HG03196 (cell line): ENCODE measurements at regions not wholly inside any gene's neighbourhood (a gene's known extent, or its start where the extent isn't known, plus 50 kb on each side); places are given as distances from the start of the nearest gene placed in this dataset.

ENCODE experiments used
- ATAC-seq: cut with Tn5 transposase; IDR thresholded peaks from one replicate; pipeline ENCODE4 v1.9.1; 2021; ENCODE audit not compliant: unreplicated experiment

GRCh38 chr11:116454020-116454645 lies 318.7 kb downstream of the BUD13 start:
- no peak for ATAC-seq

GRCh38 chr11:116452461-116452860 lies 320.3 kb downstream of the BUD13 start:
- no peak for ATAC-seq

DNA sequence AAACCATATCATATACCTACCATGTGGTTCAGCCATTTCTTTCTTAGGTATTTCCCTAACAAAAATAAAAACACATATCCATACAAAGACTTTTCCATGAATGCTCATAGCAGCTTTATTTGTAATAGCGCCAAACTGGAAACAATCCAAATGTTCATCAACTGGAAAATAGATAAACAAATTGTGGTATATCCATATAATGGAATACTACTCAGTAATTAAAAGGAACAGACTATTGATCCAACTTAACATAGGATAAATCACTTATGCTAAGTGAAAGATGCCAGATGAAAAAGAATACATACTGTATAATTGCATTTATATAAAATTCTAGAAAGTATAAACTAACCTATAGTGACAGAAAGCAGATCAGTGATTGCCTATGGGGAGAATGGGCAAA lies 323.3 kb downstream of the BUD13 start:
- no peak for ATAC-seq

- no peak for ATAC-seq
Observed at GRCh38 chr11:116446048-116446941, 326.5 kb downstream of the BUD13 start.

DNA sequence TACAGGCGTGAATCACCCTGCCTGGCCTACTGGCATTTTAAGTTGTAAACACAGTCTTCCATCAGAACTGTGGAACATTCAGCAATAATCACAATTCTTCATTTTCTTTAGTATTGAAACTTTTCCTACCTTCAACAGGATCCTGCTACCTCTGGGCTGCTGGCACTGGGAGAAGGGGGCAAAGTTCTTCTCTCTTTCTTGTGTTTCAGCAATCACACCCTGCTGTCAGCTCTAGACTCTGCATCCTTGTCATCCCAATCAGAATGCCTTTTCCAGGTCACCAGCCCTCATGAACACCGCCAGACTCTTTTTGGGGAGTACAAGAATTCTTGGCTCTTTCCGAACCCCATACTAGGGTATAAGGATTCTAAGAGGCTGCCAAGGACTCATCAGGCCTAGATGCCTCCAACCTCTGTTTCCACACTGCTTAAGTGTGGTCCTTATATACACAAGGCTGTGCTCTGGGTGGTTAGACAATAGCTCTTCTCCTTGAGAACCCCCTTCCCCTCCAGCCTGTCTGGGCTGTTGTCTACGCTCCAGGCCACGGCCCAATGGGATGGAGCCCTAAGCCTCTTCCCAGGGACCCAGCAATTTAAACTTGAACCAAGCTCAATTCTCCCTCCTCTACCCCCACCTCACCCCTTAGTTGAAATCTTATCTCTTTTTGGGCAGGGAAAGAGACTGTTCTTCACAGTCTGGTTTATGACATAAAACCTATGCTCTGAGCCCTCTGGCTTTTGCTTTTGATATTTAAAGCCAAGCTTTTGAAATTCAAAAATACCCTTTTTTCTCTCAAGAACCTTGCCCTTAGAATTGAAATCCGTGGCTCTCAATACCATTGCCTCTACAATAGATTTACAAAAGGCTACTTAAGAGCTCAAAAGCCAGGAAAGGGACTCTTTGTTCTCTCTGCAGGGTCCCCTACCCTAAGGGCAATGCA lies 327.4 kb downstream of the BUD13 start:
- no peak for ATAC-seq

DNA sequence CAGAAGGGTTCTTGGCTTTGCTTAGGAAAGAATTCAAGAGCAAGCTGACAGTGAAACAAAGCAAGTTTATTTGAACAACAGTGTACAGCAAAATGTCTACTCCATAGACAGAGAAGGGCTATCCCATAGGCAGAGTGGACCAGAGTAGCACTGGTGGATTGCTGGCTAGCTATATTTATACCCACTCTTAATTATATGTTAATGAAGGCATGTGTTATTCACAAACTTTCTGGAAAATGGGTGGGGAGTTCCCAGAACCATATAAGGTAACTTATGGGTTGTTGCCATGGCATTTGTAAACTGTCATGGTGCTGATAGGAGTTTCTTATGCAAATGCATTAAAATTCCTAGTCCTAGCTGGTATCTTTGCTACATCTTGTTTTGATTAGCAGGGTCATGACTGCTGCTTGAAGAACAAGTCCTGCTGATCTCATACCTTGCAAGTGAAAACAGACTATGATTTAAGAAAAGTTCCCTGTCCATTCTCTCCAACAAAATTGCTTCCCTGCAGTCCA lies 330.5 kb downstream of the BUD13 start:
- ATAC-seq: no peak

- no peak for ATAC-seq
Observed at GRCh38 chr11:116439361-116439677, 333.5 kb downstream of the BUD13 start.

- no peak for ATAC-seq
Observed at GRCh38 chr11:116438651-116439360, 334.0 kb downstream of the BUD13 start.

DNA sequence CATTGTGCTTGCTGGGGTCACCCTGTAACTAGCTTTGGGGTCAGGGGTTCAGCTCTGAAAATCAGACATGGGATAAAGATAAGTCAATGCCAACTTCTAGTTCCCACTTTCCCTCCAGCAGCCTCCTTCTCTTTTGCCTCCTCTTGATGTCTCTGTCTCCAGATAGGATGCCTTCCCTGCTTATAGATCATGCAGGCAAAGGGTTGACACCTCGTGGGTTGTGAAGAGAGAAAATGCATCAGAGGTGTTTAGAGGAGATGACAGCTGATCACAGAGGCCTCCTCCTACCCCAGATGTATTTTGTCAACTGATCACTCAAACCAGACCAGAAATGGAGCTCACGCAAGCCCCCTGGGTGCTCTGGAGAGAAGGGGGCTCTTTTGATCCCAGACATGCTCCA lies 337.8 kb downstream of the BUD13 start:
- ATAC-seq: no peak

GRCh38 chr11:116432301-116432700 lies 340.5 kb downstream of the BUD13 start:
- ATAC-seq: no peak

- ATAC-seq: no peak
Observed at GRCh38 chr11:116431842-116432241, 340.9 kb downstream of the BUD13 start.

GRCh38 chr11:116428638-116428975 lies 344.2 kb downstream of the BUD13 start:
- ATAC-seq: no peak

DNA sequence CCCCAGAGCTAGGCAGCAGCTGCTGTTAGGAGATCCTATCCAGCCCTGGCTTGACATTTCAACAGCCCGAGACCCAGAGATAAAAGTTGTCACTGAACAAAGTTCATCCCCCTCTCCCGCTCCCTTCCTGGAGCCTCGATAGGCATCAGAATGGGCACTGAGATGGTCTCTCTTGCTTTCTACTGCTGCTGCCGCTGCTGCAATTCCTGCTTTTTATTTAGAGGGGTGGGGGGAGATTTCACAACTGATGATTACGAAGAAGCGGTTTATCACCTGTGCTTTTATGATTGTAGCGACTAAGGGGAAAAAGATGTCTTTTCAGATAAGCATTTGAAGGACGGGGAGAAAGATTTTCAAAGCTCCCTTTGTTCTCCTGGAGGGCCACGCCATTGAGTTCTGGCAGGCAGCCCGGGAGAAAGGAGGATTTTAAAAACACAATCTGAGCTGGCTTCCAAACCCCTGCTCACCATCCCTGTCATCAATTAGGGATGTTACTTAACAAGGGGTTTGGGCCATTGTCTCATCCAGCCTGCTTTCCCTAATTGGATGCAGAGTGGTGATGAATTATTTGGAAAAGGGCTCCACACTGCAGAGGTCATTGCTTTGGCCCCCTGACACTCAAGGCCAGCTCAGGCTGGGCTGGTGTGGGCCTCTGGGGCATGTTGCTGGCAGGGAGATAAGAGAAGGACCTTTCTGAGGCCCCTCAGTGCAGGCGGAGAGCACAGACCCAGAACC lies 344.7 kb downstream of the BUD13 start:
- no peak for ATAC-seq

GRCh38 chr11:116427337-116427902 lies 345.4 kb downstream of the BUD13 start:
- ATAC-seq: no peak

- ATAC-seq: no peak
Observed at GRCh38 chr11:116426761-116427160, 346.0 kb downstream of the BUD13 start.

DNA sequence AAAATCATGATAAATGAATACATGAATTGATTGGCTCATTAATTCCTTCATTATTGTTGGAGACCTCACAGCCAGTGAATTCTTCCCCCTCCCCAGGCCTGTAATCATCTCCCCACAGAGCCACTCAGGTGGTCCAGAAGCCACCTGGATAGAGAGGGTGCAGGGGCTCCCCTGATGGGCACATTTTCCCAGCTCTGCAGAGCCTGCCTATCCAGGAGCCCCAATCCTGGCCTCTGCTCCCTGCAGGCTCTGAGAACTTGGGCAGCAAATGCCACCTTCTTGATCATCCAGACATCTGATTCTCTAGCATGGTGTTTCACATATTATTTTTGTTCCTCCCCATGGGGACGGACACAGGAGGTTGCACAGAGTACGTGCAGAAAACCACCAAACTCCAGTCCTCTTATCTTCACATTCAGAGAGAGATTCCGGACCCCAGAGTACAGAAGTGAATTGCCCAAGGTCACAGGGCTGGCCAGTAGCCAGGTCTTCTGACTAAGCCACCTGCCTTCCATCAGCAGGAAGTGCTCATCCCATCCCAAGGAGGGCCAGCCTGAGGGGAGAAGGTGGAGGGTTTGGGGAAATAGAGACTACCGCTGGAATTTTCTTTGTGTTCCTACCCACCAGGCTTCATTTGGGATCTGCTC lies 348.0 kb downstream of the BUD13 start:
- no peak for ATAC-seq

- ATAC-seq: no peak
Observed at GRCh38 chr11:116422956-116423600, 349.7 kb downstream of the BUD13 start.

DNA sequence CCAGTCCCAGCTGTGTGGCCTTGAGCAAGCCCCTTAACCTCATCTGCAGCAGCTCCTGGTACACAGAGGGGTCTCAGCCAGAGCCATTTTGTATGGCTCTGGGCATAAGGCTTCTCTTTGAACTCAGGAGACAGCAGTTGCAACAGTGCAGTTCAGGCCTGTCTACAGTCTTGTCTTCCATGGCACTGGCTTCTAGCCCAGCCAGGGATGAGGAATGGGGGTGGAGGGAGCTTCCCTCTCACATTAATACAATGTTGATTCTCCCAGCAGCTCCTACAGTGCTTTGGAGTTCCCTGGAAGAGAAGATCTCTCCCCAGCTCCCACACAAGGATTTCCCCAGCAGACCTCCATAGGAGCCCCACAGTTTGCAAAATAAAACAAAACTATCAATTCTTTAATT lies 350.2 kb downstream of the BUD13 start:
- no peak for ATAC-seq
